ENCODE measurements at regions not wholly inside any gene's neighbourhood (a gene's known extent, or its start where the extent isn't known, plus 50 kb on each side); places are given as distances from the start of the nearest gene placed in this dataset.

- intact Hi-C loops (cut with micrococcal nuclease; ENCODE audit: unreplicated experiment) = no loop called here
- FAIRE-seq (no peak), ATAC-seq (no peak), DNase-seq (ENCODE audit: low read depth, low spot score) (no peak)
- Histone ChIP-seq H4K20me1 (ENCODE audit: control insufficient read depth, insufficient read depth) (no peaks in the 10 kb centered on the region), H3K27me3 (replicated peaks in 1 of 2; ENCODE audit: control insufficient read depth in 2 of 2, insufficient read depth in 2 of 2, low read length in 1 of 2) (no peaks in the 10 kb centered on the region), H3K4me1 (ENCODE audit: control insufficient read depth, insufficient read depth, low read length) (no peaks in the 10 kb centered on the region), H3K9ac (ENCODE audit: control insufficient read depth, insufficient read depth, low read length) (no peak overlapping the region), H3K9me3 (replicated peaks; ENCODE audit: control insufficient read depth, insufficient read depth, low read length) (no peaks in the 10 kb centered on the region), H3K79me2 (ENCODE audit: control insufficient read depth, insufficient read depth, low read length) (no peaks in the 10 kb centered on the region), H3K36me3 (ENCODE audit: control insufficient read depth in 2 of 2, insufficient read depth in 2 of 2, low read length in 1 of 2) (no peaks in the 10 kb centered on the region), H3K4me2 (ENCODE audit: control insufficient read depth, insufficient read depth) (no peak overlapping the region), H2AFZ (ENCODE audit: control insufficient read depth, low read depth, low read length) (no peak overlapping the region), H3K27ac (ENCODE audit: control insufficient read depth, insufficient read depth) (no peak overlapping the region), H3K4me3 (no peak overlapping the region)
- ChIA-PET POLR2A (no interaction called here), SMC1A (ENCODE audit: uncharacterized antibody, unreplicated experiment) (no interaction called here), RAD21 (ENCODE audit: unreplicated experiment) (no interaction called here), CTCF (interaction anchor here (0.6 kb wide), 1 partner anchor 33 kb away, joined by 3 read pairs; no protein-coding TSS in a partner anchor)
- in situ Hi-C loops (cut with MboI) = no loop called here
- TF ChIP-seq YY1 (IDR thresholded peaks at IDR 0.05; ENCODE audit: low read depth, low read length) = no peak
- TF ChIP-seq BMI1 (IDR thresholded peaks at IDR 0.05; ENCODE audit: borderline replicate concordance) = no peak
- WGBS (ENCODE audit: insufficient coverage, insufficient replicate concordance, low lambda C conversion rate, missing lambda C conversion rate) = 0% methylated on average over 2 of the region's 2 CpGs
- BruUV-seq (replicated peaks) = no TSS peak
Observed at GRCh38 chr3:162141272-162141791, 644.7 kb downstream of the OTOL1 start.

GRCh38 chr3:162142511-162142910, 645.9 kb downstream of the OTOL1 start:
- ATAC-seq (no peak), DNase-seq (ENCODE audit: low read depth, low spot score) (no peak), FAIRE-seq (no peak)
- no peaks in the 10 kb centered on the region for H3K27me3 ChIP-seq (replicated peaks in 1 of 2; ENCODE audit: control insufficient read depth in 2 of 2, insufficient read depth in 2 of 2, low read length in 1 of 2)
- no peak overlapping the region for H3K9ac ChIP-seq (ENCODE audit: control insufficient read depth, insufficient read depth, low read length)
- in situ Hi-C loops (cut with MboI) (no loop called here), intact Hi-C loops (cut with micrococcal nuclease; ENCODE audit: unreplicated experiment) (no loop called here)
- H3K4me2 ChIP-seq (ENCODE audit: control insufficient read depth, insufficient read depth) = no peak overlapping the region
- H3K27ac ChIP-seq (ENCODE audit: control insufficient read depth, insufficient read depth) = no peak overlapping the region
- RAD21 ChIA-PET (ENCODE audit: unreplicated experiment) = no interaction called here
- CTCF ChIA-PET = no interaction called here
- WGBS (ENCODE audit: insufficient coverage, insufficient replicate concordance, low lambda C conversion rate, missing lambda C conversion rate) = 68% methylated on average over 2 of the region's 2 CpGs
- no peak overlapping the region for H2AFZ ChIP-seq (ENCODE audit: control insufficient read depth, low read depth, low read length)
- no peak overlapping the region for H3K4me3 ChIP-seq
- H3K36me3 ChIP-seq (ENCODE audit: control insufficient read depth in 2 of 2, insufficient read depth in 2 of 2, low read length in 1 of 2) = no peaks in the 10 kb centered on the region
- no peaks in the 10 kb centered on the region for H4K20me1 ChIP-seq (ENCODE audit: control insufficient read depth, insufficient read depth)
- TF ChIP-seq ZNF687 (IDR thresholded peaks at IDR 0.05) (no peak), IRF4 (IDR thresholded peaks at IDR 0.05; ENCODE audit: low read depth, low read length) (no peak)
- POLR2A ChIA-PET = no interaction called here
- no peaks in the 10 kb centered on the region for H3K79me2 ChIP-seq (ENCODE audit: control insufficient read depth, insufficient read depth, low read length)
- SMC1A ChIA-PET (ENCODE audit: uncharacterized antibody, unreplicated experiment) = interaction anchor here (0.8 kb wide), 1 partner anchor 12 kb away, joined by 3 read pairs; no protein-coding TSS in a partner anchor
- H3K4me1 ChIP-seq (ENCODE audit: control insufficient read depth, insufficient read depth, low read length) = no peaks in the 10 kb centered on the region
- BruUV-seq (replicated peaks) = no TSS peak
- H3K9me3 ChIP-seq (replicated peaks; ENCODE audit: control insufficient read depth, insufficient read depth, low read length) = no peaks in the 10 kb centered on the region
